NCI-H1694 (cell line): ENCODE measurements at regions not wholly inside any gene's neighbourhood (a gene's known extent, or its start where the extent isn't known, plus 50 kb on each side); places are given as distances from the start of the nearest gene placed in this dataset.
A peak's percentile ranks its signal among the peaks of the same experiment; 100 is the strongest.

Experiments
- DNase-seq: peaks from one replicate; lab custom pipeline; 2025; lab: John Stamatoyannopoulos, UW

GRCh38 chr13:79711631-79712030 lies 230.7 kb downstream of the NDFIP2 start:
- DNase-seq = no peak

GRCh38 chr13:79710376-79710775 lies 229.4 kb downstream of the NDFIP2 start:
- DNase-seq = no peak

- no peak for DNase-seq
Observed at GRCh38 chr13:79709471-79709870, 228.5 kb downstream of the NDFIP2 start.

- DNase-seq = no peak
Observed at GRCh38 chr13:79703772-79704171, 222.8 kb downstream of the NDFIP2 start.

- DNase-seq = no peak
Observed at GRCh38 chr13:79695754-79696153, 214.8 kb downstream of the NDFIP2 start.

GRCh38 chr13:79692846-79693245 lies 211.9 kb downstream of the NDFIP2 start:
- DNase-seq = no peak

- no peak for DNase-seq
Observed at GRCh38 chr13:79691826-79692225, 210.9 kb downstream of the NDFIP2 start.

GRCh38 chr13:79688741-79689140 lies 207.8 kb downstream of the NDFIP2 start:
- no peak for DNase-seq

- DNase-seq = no peak
Observed at GRCh38 chr13:79686441-79686840, 205.5 kb downstream of the NDFIP2 start.

GRCh38 chr13:79684371-79684770 lies 203.4 kb downstream of the NDFIP2 start:
- DNase-seq = no peak

GRCh38 chr13:79682164-79682563 lies 201.2 kb downstream of the NDFIP2 start:
- DNase-seq = no peak

- no peak for DNase-seq
Observed at GRCh38 chr13:79681069-79681468, 200.1 kb downstream of the NDFIP2 start.

- DNase-seq = no peak
Observed at GRCh38 chr13:79680485-79680884, 199.5 kb downstream of the NDFIP2 start.

GRCh38 chr13:79679334-79679733 lies 198.4 kb downstream of the NDFIP2 start:
- peak; percentile 78 for DNase-seq

GRCh38 chr13:79678100-79678499 lies 197.1 kb downstream of the NDFIP2 start:
- DNase-seq = no peak

- DNase-seq = no peak
Observed at GRCh38 chr13:79675931-79676660, 195.1 kb downstream of the NDFIP2 start.

- no peak for DNase-seq
Observed at GRCh38 chr13:79674765-79675515, 194.0 kb downstream of the NDFIP2 start.

GRCh38 chr13:79673993-79674377 lies 193.0 kb downstream of the NDFIP2 start:
- no peak for DNase-seq

- DNase-seq = no peak
Observed at GRCh38 chr13:79673310-79673992, 192.5 kb downstream of the NDFIP2 start.

GRCh38 chr13:79671420-79671819 lies 190.5 kb downstream of the NDFIP2 start:
- no peak for DNase-seq

GRCh38 chr13:79668201-79668752 lies 187.3 kb downstream of the NDFIP2 start:
- DNase-seq = no peak

GRCh38 chr13:79667771-79668170 lies 186.8 kb downstream of the NDFIP2 start:
- DNase-seq = no peak
